HCEC 1CT (cell line): ENCODE measurements at regions not wholly inside any gene's neighbourhood (a gene's known extent, or its start where the extent isn't known, plus 50 kb on each side); places are given as distances from the start of the nearest gene placed in this dataset.

ENCODE experiments used
- DNase-seq: peaks from one replicate; pipeline ENCODE4 v3.0.0-alpha.2; 2017

GRCh38 chr18:78587626-78588600 is 391.7 kb upstream of the SALL3 start:
- no peak for DNase-seq

- DNase-seq = no peak
Measured at GRCh38 chr18:78589916-78590437, 389.6 kb upstream of the SALL3 start.

GRCh38 chr18:78595453-78595852 is 384.2 kb upstream of the SALL3 start:
- DNase-seq = no peak

GRCh38 chr18:78595924-78596573 is 383.6 kb upstream of the SALL3 start:
- no peak for DNase-seq

- no peak for DNase-seq
Measured at GRCh38 chr18:78596794-78597345, 382.7 kb upstream of the SALL3 start.

GRCh38 chr18:78601349-78601748 is 378.3 kb upstream of the SALL3 start:
- no peak for DNase-seq

GRCh38 chr18:78601923-78602322 is 377.7 kb upstream of the SALL3 start:
- no peak for DNase-seq

GRCh38 chr18:78602430-78602829 is 377.2 kb upstream of the SALL3 start:
- no peak for DNase-seq

- DNase-seq = no peak
Measured at GRCh38 chr18:78603102-78603983, 376.3 kb upstream of the SALL3 start.

- DNase-seq = no peak
Measured at GRCh38 chr18:78605255-78605654, 374.4 kb upstream of the SALL3 start.

GRCh38 chr18:78607221-78607620 is 372.4 kb upstream of the SALL3 start:
- no peak for DNase-seq

GRCh38 chr18:78607784-78608183 is 371.8 kb upstream of the SALL3 start:
- DNase-seq = no peak

- no peak for DNase-seq
Measured at GRCh38 chr18:78610179-78610578, 369.4 kb upstream of the SALL3 start.

- DNase-seq = no peak
Measured at GRCh38 chr18:78611201-78611800, 368.3 kb upstream of the SALL3 start.

GRCh38 chr18:78611869-78612268 is 367.7 kb upstream of the SALL3 start:
- DNase-seq = no peak

- DNase-seq = no peak
Measured at GRCh38 chr18:78612318-78612717, 367.3 kb upstream of the SALL3 start.

GRCh38 chr18:78612801-78613200 is 366.8 kb upstream of the SALL3 start:
- no peak for DNase-seq

GRCh38 chr18:78618726-78619125 is 360.9 kb upstream of the SALL3 start:
- DNase-seq = no peak

- no peak for DNase-seq
Measured at GRCh38 chr18:78619854-78620253, 359.8 kb upstream of the SALL3 start.

- DNase-seq = no peak
Measured at GRCh38 chr18:78620326-78620725, 359.3 kb upstream of the SALL3 start.

- DNase-seq = no peak
Measured at GRCh38 chr18:78621141-78621755, 358.4 kb upstream of the SALL3 start.
